ENCODE measurements at regions not wholly inside any gene's neighbourhood (a gene's known extent, or its start where the extent isn't known, plus 50 kb on each side); places are given as distances from the start of the nearest gene placed in this dataset.

GRCh38 chr2:118295592-118296390 lies 207.5 kb downstream of the INSIG2 start:
- TF ChIP-seq CTCF (IDR thresholded peaks at IDR 0.05) (no peak), ESRRA (IDR thresholded peaks at IDR 0.05; ENCODE audit: borderline replicate concordance, low read length) (no peak)
